Thyroid gland (tissue), 4 donors: ENCODE measurements at regions not wholly inside any gene's neighbourhood (a gene's known extent, or its start where the extent isn't known, plus 50 kb on each side); places are given as distances from the start of the nearest gene placed in this dataset.

Experiments used
- DNase-seq, 2 donors: peaks; one replicate each; pipeline ENCODE4 v3.0.0-alpha.2; 2019
- H3K27ac ChIP-seq, 3 donors: fragments of 200-600 bp; sonication (generic); 1 replicate in 2 of 3; 2 replicates in 1 of 3; pipeline ENCODE4 v1.5.1; 2016 to 2019; ENCODE audit warnings: mild to moderate bottlenecking in 1 of 3, moderate library complexity in 1 of 3
- H3K27me3 ChIP-seq: fragments of 200-600 bp; sonication (generic); one replicate; pipeline ENCODE4 v1.5.1; 2019
- H3K36me3 ChIP-seq, 2 donors: fragments of 200-600 bp; sonication (generic); one replicate each; pipeline ENCODE4 v1.5.1; 2016 to 2019
- H3K4me1 ChIP-seq, 2 donors: fragments of 200-600 bp; sonication (generic); one replicate each; pipeline ENCODE4 v1.5.1; 2017 to 2019
- H3K4me3 ChIP-seq, 3 donors: fragments of 200-600 bp; sonication (generic); replicated peaks in 1 of 3; 1 replicate in 2 of 3; 2 replicates in 1 of 3; pipeline ENCODE4 v1.5.1; 2016; ENCODE audit warnings: mild to moderate bottlenecking in 1 of 3
- H3K9me3 ChIP-seq: fragments of 200-600 bp; sonication (generic); one replicate; pipeline ENCODE4 v1.5.1; 2017
- CTCF ChIP-seq, 6 experiments: fragments of 200-600 bp in 3 of 6; fragments of 450-650 bp in 3 of 6; sonication (generic) in 3 of 6; IDR thresholded peaks; one replicate each; pipeline ENCODE4 v1.5.1; 2016 to 2019; ENCODE audit warnings: antibody characterized with exemption in 6 of 6, mild to moderate bottlenecking in 2 of 6, inconsistent platforms in 1 of 6, moderate library complexity in 1 of 6
- POLR2A ChIP-seq, 2 donors: fragments of 450-650 bp; IDR thresholded peaks; one replicate each; pipeline ENCODE4 v1.6.1; 2017; ENCODE audit warnings: antibody characterized with exemption in 2 of 2, mild to moderate bottlenecking in 2 of 2, moderate library complexity in 1 of 2
- WGBS, 2 donors: methylation state at CpG; one replicate each; pipeline ENCODE4 v1.1.5; 2017; 5-methylcytosine and 5-hydroxymethylcytosine counted together
- intact Hi-C: fragments of 100-400 bp; cut with DNase I; formaldehyde crosslinking; loops from one replicate; pipeline ENCODE4 v1.15.1; 2023

GRCh38 chr3:159169828-159170227 lies 368.0 kb downstream of the MFSD1 start:
- Histone ChIP-seq H3K27me3 (no peaks in the 10 kb centered on the region), H3K27ac (no peak overlapping the region), H3K9me3 (no peaks in the 10 kb centered on the region), H3K4me1 (no peaks in the 10 kb centered on the region), H3K4me3 (no peak overlapping the region), H3K36me3 (no peaks in the 10 kb centered on the region)
- DNase-seq, result no peak
- intact Hi-C loops, result no loop called here
- no peak for TF ChIP-seq POLR2A (IDR thresholded peaks at IDR 0.05)

DNA sequence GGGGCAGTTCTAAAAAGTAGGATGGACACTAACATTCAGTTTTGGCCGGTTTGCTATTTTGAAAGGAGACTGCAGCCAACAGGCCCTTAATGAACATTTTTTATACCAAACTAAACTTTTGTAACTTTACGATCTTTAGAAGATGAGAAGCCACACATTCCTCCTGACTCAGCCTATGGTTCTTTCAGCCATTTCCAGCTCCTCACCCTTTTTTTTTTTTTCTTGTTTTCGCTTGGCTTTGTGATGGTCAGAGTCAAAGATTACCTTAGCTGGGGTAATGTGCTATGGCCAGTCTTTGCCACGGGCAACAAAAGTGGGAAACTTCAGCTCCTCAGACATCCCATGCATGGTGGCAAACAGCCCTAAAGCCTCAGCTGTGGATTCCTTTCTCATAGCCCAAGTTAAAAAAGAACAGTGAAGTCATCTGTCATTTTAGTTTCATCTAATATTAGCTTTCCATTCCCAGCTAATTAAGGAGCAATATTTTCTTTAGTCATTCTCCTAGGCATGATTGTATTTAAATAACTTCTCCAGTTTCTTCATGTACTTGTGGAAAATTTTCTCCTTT lies 368.7 kb downstream of the MFSD1 start:
- Histone ChIP-seq H3K27ac (no peak overlapping the region), H3K27me3 (no peaks in the 10 kb centered on the region), H3K4me3 (no peak overlapping the region), H3K9me3 (no peaks in the 10 kb centered on the region), H3K4me1 (no peaks in the 10 kb centered on the region), H3K36me3 (no peaks in the 10 kb centered on the region)
- 72 to 73% methylated on average over 4 of the region's 4 CpGs for WGBS, 2 donors
- intact Hi-C loops, result no loop called here
- DNase-seq, result no peak
- TF ChIP-seq POLR2A (IDR thresholded peaks at IDR 0.05), result no peak
- no peak for TF ChIP-seq CTCF (IDR thresholded peaks at IDR 0.05)

DNA sequence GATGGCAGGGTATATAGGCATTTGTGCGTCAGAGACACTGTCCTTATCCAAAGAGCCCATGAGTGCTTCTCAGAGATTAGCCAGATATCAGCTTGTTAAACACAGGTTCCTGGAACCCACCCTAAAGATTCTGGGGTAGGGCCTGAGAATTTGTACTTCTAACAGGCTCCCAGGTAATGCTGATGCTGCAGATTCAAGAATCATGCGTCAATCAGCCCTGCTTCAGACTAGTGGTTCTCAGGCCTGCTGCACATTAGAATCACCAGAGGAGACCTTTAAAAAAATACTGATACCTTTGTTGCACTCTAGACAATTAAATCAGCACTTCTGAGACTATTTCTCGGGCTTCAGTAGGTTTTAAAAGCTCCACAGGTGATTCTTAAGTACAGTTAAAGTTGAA lies 369.5 kb downstream of the MFSD1 start:
- 41 to 49% methylated on average over 3 of the region's 3 CpGs for WGBS, 2 donors
- no peaks in the 10 kb centered on the region for H3K4me1 ChIP-seq
- H3K4me3 ChIP-seq, result no peak overlapping the region
- no peaks in the 10 kb centered on the region for H3K36me3 ChIP-seq
- TF ChIP-seq POLR2A (IDR thresholded peaks at IDR 0.05), result no peak
- TF ChIP-seq CTCF (IDR thresholded peaks at IDR 0.05), result no peak
- intact Hi-C loops, result no loop called here
- no peaks in the 10 kb centered on the region for H3K9me3 ChIP-seq
- H3K27ac ChIP-seq, result no peak overlapping the region
- no peak for DNase-seq
- no peaks in the 10 kb centered on the region for H3K27me3 ChIP-seq

- H3K27ac ChIP-seq, result no peak overlapping the region
- H3K36me3 ChIP-seq, result no peaks in the 10 kb centered on the region
- intact Hi-C loops, result no loop called here
- TF ChIP-seq POLR2A (IDR thresholded peaks at IDR 0.05), result no peak
- no peak for TF ChIP-seq CTCF (IDR thresholded peaks at IDR 0.05)
- 70 to 79% methylated on average over 2 of the region's 2 CpGs for WGBS, 2 donors
- H3K9me3 ChIP-seq, result no peaks in the 10 kb centered on the region
- H3K4me1 ChIP-seq, result no peaks in the 10 kb centered on the region
- H3K27me3 ChIP-seq, result no peaks in the 10 kb centered on the region
- no peak for DNase-seq
- no peak overlapping the region for H3K4me3 ChIP-seq
Observed at GRCh38 chr3:159172473-159172872, 370.6 kb downstream of the MFSD1 start.

DNA sequence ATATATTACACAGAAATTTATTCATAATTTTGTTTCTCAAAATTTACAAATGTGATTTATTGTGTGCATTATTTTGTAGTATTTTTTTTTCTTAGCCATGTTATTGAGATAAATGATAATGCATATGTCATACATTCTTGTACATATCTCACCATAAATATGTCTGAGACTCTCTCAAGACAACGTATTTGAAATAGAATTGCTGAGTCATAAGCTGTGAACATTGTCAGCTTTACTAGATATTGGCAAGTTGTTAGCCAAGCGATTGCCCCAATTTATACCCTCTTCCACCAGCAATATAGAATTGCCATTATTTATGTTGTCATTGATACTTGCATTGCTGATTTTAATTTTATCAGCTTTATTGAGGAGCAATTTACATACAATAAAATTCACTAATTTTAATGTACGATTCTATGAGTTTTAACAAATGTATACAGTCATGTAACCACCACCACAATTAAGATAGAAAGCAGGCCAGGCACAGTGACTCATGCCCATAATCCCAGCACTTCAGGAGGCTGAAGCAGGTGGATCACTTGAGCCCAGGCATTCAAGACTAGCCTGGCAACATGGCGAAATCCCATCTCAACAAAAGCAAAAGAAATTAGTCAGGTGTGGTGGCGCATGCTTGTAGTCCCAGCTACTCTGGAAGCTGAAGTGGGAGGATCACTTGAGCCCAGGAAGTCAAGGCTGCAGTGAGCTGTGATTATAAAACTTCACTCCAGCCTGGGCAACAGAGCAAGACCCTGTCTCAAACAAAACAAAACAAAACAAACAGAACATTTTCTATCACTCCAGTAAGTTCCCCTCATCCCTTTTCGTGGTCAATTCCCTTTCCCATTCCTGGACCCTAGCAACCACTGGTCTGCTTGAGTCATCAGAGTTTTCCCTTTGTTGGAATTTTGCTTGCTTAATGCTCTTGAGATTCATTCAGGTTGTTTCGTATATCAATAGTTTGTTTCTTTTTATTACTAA lies 373.1 kb downstream of the MFSD1 start:
- no peaks in the 10 kb centered on the region for H3K27me3 ChIP-seq
- WGBS, 2 donors, result 57 to 67% methylated on average over 7 of the region's 7 CpGs
- DNase-seq, result no peak
- intact Hi-C loops, result no loop called here
- H3K27ac ChIP-seq, result no peak overlapping the region
- H3K36me3 ChIP-seq, result no peaks in the 10 kb centered on the region
- no peaks in the 10 kb centered on the region for H3K9me3 ChIP-seq
- H3K4me1 ChIP-seq, result no peaks in the 10 kb centered on the region
- no peak overlapping the region for H3K4me3 ChIP-seq
- no peak for TF ChIP-seq CTCF (IDR thresholded peaks at IDR 0.05)
- no peak for TF ChIP-seq POLR2A (IDR thresholded peaks at IDR 0.05)
